Erythroblast (primary cell): ENCODE measurements at regions not wholly inside any gene's neighbourhood (a gene's known extent, or its start where the extent isn't known, plus 50 kb on each side); places are given as distances from the start of the nearest gene placed in this dataset.

ENCODE experiments used
- GATA1 ChIP-seq: IDR thresholded peaks from 2 replicates; pipeline ENCODE4 v1.6.1; 2011; ENCODE audit warnings: low read depth, mild to moderate bottlenecking, control low read depth, low read length, moderate library complexity
- POLR2A ChIP-seq: IDR thresholded peaks from 2 replicates; pipeline ENCODE4 v1.6.1; 2011; ENCODE audit warnings: mild to moderate bottlenecking, low read length

DNA sequence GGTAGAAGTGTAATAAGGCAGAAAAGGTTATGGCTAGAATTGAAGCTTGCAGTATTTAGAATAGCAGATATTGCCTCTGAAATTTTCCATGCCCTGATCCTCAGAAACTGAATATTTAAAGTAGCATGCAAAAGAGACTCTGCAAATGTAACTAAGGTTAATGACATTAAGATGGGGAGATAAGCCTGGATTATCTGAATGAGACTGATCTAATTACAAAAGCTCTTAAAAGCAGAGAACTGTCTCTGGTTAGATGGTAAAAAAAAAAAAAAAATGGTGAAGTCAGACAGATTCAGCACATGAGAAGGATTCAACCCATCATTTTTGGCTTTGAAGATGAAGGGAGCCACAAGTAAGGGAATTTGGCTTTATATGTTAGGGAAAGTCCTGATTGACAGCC, 503.7 kb upstream of the IRAK1BP1 start:
- TF ChIP-seq POLR2A: no peak
- no peak for TF ChIP-seq GATA1
